Islet precursor cell (in vitro differentiated cells): ENCODE measurements at regions not wholly inside any gene's neighbourhood (a gene's known extent, or its start where the extent isn't known, plus 50 kb on each side); places are given as distances from the start of the nearest gene placed in this dataset.
A peak's percentile ranks its signal among the peaks of the same experiment; 100 is the strongest.
"Not testable (repeated sequence)": the region's sequence is repeated elsewhere in the genome, so short reads cannot be mapped to it uniquely, and the experiment has no call there.

ENCODE experiments used
- DNase-seq: peaks from one replicate; pipeline ENCODE4 v3.0.0-alpha.2; 2018

DNA sequence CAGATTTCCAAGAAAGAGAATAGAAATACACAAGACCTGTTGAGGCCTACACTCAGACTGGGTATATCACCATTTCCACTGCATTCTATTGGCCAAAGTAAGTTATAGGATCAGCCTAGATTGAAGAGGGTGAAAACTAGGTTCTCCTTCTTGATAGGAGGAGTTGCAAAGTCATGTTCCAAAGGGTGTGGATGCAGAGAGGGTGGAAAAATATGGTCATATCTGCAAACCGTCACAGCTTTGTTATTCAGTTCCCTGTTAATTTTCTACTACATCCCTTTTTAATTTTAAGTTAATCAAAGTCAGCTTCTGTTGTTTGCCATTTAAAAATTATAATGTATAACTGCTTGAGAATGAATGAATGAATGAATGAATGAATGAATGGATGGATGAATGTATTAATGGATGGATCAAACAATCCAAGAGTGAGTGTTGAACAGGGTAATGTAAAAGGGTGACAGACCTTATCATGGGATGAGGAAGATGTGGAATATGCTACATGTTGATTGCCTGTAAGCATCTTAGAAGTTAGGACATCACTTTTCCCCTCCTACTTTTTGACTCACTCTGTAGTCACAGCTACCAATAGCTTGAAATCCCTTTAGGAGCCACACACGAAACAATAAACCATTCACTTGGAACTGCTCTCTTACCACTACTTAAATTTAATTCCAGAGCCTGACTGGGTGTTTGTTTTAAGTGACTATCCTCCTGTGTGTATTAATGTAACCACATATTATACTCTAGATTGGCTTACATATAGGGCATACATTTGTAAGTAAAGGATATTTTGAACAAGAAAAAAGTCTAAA, 121.5 kb downstream of the CCDC34 start:
- DNase-seq, result no peak

DNA sequence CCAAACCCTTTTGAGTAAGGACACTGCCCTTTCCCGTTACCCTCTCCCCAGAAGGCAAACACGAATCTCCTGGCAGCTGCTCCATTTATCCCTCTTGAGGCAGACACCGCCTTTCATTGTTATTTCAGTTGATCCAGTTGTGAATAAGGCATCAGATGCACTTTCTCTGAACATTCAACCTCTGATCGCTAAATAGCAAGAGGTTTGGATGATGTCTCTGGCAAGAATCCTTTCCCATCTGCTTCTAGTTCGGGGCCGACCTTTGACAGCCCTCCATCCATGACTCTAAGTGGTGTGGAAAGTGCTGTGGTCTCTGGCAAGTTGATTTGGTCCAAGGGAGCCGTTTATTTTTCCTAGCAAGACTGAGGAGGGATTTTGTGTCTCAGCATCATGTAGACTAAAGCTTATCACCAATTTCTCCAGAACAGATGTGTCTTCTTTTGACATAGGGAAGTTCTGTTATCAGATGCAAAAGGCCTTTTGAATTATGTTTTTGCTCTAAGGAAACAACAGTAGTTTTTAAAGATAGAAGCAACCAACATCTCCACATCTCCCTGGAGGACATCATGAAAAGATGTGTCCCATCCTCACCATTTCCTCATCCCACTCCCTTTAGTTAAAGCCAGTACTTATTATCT, 123.6 kb downstream of the CCDC34 start:
- DNase-seq, result no peak

DNA sequence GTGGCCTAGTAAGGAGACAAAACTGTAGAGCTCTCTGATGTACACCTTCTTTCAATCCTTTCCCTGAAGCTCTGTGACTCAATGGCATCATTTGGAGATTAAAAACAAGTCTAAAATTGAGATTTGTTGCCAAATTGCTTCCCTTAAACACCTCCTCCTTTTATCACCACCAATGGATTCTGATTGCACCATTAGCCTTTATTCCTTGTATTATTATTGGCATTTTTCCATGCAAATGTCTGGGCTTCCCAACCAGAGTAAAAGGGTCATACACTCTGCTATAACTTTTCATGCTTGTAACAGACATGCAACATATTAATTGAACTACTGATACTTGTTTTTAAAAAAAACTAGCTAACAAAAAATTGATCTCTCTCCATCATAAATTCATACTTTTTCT, 124.2 kb downstream of the CCDC34 start:
- DNase-seq, result no peak

DNA sequence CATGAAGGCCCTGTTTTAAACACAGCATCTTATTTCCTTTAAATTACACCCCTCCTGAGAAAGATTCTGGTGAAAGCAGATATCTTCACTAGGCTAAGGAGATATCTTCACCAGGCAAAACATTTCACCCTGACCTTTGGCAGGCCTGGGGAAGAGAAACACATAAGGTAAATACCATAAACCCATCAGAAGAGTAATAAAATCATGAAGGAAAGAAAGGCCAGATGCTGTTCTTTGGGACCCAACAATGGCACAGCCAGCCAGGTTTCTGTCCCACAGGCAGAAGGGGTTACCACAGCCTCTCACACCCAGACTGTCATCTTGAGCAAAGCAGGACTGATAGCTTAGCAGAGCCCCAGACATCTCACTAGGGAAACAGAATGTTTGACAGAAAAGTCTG, 125.4 kb downstream of the CCDC34 start:
- no peak for DNase-seq

DNA sequence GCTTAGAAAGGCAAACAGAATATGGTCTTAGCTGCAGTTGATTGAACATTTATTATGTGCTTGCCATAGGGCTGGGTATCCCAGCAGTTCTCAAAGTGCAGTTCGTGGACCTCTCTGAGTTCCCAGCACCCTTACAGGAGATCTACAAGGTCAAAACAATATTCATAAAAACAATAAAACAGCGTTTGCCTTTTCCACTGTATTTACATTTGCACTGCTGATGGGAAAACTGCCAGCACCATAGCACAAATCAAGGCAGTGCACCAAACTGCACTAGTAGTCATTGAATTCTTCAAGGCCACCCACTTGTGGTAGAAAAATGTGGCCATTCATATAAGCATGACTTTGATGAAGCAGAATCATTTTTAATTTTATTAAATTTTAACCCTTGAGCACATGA, 128.1 kb downstream of the CCDC34 start:
- no peak for DNase-seq

DNA sequence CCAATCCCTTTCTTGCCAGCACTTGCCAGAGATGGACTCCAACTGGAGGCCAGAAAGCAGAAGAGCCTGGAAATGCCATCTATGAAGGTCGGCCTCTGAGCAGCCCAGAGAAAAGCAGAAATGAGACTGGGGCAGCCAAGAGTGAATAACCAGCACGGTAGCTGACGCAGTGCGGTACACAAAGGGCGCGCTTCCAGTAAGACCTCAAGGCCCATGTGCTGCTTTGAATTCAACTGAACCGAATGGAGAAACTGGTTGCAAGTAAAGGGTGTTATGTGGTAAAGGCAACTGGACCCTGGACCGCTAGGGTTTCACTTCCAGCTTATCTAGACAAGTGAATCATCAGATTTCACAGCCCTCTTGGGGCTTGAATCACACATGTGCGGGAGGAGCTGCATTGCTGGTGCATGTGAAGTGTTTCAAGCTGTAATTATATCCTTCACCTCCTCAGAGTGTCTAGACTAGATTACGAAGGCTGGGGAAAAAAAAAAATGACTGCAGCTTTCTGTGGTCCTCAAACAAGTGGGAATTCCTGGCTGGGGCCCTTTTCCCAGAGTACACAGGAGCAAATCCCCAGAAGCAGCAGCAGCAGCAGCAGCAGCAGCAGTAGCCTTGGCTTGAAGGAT, 128.9 kb downstream of the CCDC34 start:
- peak; percentile 82 for DNase-seq

DNA sequence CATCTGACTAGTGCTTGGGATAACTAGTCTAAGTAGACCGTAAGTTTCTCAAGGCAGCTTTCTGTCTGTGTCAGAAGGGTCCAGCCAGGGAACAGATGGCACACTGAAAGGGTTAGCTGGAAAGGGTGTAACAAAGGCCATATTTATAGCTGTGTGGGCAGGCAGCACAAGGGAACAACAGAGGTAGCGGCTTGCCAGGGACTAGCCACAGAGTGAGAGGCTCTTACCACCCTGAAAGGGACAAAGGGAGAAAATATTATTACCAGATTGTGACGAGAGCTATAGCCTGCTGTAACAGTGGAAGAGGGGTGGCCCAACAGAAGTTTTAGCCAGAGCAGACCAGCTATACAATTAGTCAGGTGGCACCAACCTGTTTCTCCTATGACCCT, 129.4 kb downstream of the CCDC34 start:
- no peak for DNase-seq

DNA sequence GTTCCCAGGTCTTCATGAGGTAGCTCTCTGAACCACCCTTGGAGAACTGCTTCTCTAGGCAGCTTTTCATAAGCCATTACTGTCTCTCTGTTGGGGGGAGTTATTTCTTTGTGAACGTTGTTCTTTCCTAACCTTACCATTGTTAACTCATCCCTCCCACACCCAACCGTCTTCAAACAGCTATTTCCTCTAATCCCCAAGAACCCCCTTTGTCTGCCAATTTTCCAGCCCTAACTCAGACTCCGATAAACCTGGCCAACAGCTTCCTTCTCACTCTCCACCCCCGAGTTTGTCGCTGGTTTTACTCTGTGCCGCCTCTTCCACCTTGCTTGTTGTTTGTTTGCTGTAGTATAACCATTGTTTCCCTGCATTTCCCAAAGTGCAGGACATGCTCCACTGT, 131.5 kb downstream of the CCDC34 start:
- no peak for DNase-seq

DNA sequence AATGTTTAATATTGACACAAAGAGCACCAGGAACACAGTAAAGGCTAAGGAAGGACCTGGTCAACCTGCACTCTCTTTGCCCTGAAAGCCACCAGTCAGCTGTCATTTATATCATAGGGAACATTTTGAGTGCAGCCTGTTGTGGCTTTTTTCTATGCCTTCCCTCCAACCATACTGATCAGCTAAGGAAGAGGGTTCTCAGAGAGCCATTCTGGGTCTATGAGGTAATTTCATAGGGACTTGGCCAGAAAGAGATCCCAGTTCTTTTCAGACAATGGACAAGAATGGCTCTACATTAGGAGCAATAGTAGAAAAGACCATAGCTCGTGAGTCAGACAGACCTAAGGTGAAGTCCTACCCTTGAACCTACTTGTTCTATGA, 132.8 kb downstream of the CCDC34 start:
- DNase-seq, result no peak

DNA sequence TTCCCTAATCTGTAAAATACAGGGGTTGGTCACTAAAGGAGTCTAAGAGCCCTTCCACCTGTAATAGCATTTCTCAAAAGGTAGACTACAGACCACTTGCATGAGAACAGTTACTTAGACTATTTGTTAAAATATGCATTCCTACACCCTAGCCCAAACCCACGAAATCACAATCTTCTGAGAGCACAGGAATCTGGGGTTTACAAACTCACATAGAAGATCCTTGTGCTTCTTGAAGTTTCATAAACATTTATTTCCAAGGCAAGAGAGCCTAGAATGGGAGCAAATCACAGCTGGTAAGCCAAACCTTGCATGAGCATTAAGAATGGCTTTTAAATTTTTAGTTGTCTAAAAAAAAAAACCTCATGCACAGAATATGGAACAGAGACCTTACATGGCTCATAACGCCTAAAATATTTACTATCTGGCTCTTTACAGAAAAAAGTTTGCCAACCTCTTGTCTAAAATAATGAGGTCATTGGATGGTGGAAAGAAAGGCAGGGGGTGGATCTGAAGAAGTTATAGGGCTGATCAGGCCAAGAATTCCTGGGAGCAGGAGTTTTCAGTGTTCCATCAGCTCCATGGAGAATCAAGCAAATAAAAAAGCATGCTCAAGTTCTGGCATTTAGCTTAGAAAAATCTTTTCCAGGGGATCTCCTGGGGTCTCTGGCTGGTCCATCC, 133.4 kb downstream of the CCDC34 start:
- DNase-seq, result no peak

DNA sequence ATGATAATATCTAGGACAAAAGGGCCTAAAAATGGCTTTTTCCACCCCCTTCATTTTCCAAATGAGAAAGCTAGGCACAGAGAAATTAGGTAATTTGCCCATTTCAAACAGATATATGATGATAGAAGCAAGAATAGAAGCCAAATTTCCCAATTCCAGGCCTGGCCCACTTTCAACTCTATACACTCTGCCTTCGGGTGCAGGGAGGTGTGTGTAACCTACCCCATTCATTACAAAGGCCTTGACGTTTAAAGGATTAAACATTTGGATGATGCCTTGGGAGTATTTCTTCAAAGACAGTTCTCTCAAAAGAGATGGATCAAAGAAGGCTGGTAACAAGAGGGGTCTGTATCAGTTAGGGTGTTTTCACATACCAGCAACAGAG, 134.1 kb downstream of the CCDC34 start:
- DNase-seq, result no peak

DNA sequence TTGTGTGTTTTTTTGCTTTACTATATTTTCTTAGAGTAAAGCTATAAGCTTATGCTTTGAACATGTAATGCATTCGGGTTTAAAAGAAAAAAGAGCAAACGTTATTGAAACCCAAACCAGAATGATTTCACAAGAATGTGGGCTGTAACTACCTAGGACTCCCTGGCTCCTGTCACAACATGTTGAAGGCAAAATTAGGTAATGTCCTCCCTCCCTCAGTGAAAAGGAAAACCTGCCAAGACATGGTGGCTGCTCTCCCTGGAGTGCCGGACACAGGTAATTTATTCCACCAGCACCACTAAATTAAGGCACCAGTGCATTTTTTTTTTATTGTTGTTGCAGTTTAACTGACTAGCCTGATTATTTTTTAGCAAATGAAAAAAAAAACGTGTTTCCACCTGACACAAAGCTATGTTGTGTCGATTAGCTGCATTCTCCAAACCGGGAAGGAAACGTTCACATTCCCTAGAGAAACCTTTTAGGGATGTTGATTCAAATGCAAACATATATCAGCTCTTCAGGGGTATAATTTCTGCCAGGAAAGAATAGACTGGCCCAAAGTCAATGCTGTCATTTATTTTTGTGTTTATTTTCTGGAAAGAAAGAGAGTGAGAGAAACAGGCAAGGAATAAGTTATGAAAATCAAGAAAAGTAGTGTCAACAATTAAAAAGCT, 134.6 kb downstream of the CCDC34 start:
- no peak for DNase-seq

DNA sequence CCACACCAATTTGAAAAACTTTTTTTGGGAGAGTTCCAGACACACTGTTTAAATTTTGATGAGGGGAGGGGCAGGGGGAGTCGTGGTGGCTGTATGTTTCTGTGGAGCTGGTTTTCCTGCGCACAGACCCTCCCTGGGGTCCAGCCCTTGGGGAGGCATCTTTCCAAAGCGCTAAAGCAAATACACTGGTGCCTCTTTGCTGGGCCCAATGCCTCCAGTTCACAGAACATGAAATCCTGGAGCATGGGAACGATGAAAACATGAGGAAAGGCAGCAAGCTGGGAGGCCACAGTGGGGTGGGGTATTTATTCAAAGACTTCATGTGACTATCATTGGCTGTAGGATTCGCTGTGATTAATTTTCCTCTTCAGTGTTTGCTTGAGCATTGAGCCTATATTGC, 135.3 kb downstream of the CCDC34 start:
- DNase-seq, result no peak

DNA sequence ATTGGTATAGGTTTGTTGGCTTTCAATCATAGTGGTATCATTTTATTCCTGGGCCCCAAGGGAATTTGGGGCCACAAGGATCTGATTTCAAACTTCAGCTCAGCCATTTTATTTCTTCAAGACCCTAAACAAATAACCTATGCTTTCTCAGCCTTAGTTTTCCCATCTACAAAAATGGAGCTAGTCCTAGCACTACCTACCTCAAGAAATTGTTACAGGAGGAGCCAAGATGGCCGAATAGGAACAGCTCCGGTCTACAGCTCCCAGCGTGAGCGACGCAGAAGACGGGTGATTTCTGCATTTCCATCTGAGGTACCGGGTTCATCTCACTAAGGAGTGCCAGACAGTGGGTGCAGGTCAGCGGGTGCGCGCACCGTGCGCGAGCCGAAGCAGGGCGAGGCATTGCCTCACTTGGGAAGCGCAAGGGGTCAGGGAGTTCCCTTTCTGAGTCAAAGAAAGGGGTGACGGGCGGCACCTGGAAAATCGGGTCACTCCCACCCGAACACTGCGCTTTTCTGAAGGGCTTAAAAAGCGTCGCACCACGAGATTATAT, 143.5 kb downstream of the CCDC34 start:
- not testable (repeated sequence) for DNase-seq

DNA sequence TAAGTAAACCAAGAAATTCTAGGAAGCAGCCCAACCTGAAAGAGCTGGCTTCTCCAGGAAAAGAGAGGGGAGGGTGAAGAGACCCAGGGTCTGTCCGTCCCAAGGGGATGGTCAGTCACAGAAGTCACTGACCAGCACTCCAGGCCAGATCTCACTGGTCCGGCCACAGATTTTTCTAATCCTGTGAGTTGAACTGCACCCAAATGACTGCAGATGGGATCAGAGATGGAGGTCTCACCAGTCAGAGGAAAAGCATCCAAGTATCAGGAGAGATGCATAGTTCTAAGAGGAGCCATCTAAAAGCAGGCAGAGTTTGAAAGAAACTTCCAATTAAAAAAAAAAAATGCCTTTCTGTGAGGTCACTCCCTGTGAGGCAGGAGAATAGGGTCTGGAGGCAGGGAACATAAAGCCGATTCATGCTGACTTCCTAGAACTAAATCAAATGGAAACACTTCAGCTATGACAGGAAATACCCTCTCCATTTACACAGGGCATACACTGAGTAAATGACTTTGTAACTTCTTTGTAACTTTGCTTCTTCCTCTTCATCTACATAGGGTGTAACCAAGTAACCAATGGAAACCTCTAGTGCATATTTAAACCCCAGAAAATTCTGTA, 144.5 kb downstream of the CCDC34 start:
- no peak for DNase-seq

DNA sequence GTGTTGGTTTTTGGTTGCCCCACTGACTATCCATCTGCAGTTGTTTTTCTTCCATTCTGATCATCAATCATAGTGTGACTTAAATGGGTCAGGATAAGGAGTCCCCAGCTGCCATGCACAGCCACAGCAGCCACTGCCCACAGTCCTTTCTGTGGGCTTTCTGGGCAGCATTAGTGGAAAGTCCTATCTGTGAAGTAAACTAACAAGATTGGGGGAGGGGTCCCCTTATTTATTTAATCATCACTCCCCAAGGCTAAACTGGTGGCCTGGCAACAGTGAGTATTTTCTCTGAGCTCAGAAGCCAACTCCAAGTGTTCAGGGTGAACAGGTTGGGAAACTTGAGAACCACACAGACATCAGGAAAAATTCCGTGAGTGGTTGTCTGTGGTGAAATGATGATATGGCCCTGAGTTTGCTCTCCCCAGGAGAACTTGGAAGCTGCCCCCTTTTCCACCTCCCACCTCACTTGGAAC, 145.0 kb downstream of the CCDC34 start:
- no peak for DNase-seq

DNA sequence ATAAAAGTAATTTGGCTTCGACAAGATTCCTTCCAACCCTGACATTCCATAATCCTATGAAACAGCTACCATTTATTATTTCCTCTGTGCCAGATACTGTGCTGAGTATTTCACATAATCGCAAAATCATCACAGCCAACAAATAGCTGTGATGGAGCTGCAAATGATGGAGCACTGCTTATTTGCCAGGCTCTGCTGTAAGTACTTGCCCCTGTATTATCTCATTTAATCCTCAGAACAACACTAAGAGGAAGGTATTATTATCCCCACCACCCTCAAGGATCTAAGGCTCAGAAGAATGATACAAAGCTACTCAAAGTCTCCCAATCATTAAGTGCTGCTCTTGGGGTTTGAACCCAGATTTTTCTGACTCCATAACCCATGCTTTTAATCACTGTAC, 145.5 kb downstream of the CCDC34 start:
- no peak for DNase-seq

DNA sequence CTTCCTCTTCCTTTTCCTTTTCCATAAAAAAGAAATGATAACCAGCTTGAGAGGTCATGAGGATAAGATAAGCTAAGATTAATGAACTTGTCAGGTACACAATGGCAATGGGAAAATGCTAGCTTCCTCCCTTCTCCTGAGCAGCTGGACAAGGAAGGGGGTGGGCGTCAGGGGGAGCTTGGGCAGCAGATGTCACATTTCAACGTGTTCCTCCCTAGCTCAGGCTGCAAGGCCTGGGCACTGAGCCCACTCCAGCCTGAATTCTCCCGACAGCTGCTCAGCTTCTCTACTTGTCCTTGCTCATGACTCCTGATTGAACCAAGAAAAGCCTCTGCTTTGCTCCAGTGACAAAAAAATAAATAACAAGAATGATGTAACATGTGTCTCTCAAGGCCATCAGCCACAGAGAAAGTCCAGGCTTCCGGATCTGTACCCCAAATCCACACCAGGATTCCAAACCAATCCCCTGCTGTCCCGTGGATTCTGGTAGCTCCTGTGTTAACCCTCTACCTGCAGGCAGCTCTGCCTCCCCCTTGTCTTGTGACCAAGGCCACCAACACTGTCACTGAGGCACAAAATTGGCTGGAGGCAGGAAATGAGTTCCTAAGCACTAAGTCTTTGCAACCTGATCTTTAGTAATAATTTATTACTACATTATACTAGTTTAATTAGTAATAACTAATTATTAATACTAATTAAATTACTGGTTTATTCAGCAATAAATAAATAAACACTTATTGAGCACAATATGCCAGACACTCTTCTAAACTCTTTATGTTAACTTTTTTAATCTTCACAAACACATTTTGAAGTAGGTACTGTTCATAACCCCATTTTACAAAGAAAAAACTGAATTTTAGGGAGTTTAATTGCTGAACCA, 146.5 kb downstream of the CCDC34 start:
- DNase-seq, result no peak

DNA sequence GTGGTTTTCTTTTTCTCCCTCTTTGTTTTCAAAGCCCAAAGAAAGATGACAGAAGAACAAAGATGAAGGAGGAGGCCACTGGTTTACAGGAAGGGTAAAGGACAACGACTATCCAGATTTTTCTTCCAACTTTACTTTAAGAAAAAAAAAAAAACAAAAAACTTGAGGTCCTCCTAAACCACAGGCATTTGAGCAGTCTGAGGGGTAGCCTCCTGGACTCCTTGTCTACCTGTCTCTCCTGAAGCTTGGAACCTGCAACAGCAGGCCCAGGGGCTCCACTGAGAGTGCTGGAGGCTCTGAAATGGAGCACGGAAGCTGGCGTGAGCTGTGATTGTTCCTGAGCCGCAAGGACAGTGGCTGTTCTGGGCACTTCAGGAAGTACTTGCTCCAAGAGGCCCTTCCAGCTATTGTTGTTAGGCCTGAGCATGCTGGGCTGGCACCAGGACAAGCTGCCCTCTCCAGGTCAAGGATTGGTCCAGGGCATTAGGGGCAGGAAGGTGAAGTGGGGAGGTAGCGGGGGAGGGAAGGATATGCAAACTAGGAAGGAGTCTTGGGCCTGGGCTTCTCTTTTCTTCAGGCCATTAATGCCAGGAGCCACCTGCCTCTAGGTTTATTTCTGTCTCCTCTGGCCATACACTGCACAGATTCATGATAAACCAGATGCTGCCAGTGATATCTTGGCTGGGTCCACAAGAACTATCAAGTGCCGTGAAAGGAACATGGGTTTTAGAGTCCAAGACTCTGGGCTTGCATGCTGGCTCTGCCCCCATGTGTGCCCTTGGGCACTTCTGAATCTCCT, 147.3 kb downstream of the CCDC34 start:
- peak; percentile 58 for DNase-seq

DNA sequence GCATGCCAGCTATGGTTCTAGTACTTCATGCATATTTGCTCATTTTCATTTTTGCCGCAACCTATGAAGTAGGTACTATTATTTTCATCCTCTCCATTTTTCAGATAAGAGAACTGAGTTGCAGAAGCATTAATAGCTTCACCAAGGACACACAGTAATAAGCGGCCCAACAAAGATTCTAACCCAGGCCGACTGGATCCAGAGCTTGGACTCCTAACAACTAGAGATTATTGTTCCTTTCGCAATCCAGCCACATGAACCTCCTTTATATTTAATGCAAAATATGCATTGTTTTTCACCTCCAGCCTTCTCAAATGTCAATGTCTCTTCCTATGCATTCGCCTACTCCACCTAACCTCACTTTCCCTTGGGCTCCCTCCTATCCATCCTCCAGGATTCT, 148.3 kb downstream of the CCDC34 start:
- DNase-seq, result no peak
